BLaER1 treated with 17β-estradiol and CSF1 and Interleukin-3, amounts not matched to agents 10 nM and 100 nM (cell line): ENCODE measurements at regions not wholly inside any gene's neighbourhood (a gene's known extent, or its start where the extent isn't known, plus 50 kb on each side); places are given as distances from the start of the nearest gene placed in this dataset.

Experiments
- H3K27ac ChIP-seq, 11 experiments: shearing (Covaris generic); formaldehyde crosslinking; 2 replicates each; pipeline ENCODE4 v1.8.1; 2022
- H3K27me3 ChIP-seq, 11 experiments: shearing (Covaris generic); formaldehyde crosslinking; 2 replicates each; pipeline ENCODE4 v1.8.1; 2022
- H3K36me3 ChIP-seq, 11 experiments: shearing (Covaris generic); formaldehyde crosslinking; 2 replicates each; pipeline ENCODE4 v1.8.1; 2022
- H3K4me1 ChIP-seq, 10 experiments: shearing (Covaris generic); formaldehyde crosslinking; 2 replicates each; pipeline ENCODE4 v1.8.1; 2022
- H3K4me2 ChIP-seq, 11 experiments: shearing (Covaris generic); formaldehyde crosslinking; 2 replicates each; pipeline ENCODE4 v1.8.1; 2022
- H3K4me3 ChIP-seq, 10 experiments: shearing (Covaris generic); formaldehyde crosslinking; 2 replicates each; pipeline ENCODE4 v1.8.1; 2022
- H3K9ac ChIP-seq, 11 experiments: shearing (Covaris generic); formaldehyde crosslinking; 2 replicates each; pipeline ENCODE4 v1.8.1; 2022
- H3K9me3 ChIP-seq, 11 experiments: shearing (Covaris generic); formaldehyde crosslinking; replicated peaks in 1 of 11; 2 replicates each; pipeline ENCODE4 v1.8.1; 2022
- H4K20me1 ChIP-seq, 11 experiments: shearing (Covaris generic); formaldehyde crosslinking; 2 replicates each; pipeline ENCODE4 v1.8.1; 2022
- Cebpa-rat ChIP-seq, 11 experiments: shearing (Covaris generic); IDR thresholded peaks; 2 replicates each; pipeline ENCODE4 v1.8.1; 2022

DNA sequence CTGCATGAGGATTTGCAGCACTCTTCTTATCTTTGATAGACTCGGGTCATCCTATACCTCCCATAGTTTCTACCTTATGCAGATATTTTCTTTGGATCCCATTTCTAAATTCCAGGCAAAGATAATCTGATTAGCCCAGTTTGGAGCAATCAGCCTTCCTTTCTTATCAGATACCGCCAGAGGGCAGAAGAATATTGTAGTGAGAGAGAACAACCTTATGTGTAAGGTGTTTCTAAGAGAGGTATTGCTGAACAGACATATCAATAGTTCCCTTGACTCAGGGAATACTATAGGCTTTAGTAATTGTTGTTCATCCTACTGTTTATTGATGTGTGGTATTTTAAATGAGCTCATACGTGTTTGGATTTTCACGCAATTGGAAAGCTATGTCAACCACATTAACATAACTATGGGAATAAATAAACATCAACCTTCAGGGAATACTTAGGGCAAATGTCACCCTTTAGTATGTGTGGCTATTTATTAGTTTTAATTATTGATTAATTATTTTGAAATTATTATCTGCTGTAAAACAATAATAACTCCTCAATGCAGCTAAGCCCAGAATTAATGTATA is 1435.2 kb upstream of the CDH9 start:
- Histone ChIP-seq H3K9me3 (no peaks in the 10 kb centered on the region), H3K36me3 (no peaks in the 10 kb centered on the region)
- TF ChIP-seq Cebpa-rat (IDR thresholded peaks at IDR 0.05): no peak

DNA sequence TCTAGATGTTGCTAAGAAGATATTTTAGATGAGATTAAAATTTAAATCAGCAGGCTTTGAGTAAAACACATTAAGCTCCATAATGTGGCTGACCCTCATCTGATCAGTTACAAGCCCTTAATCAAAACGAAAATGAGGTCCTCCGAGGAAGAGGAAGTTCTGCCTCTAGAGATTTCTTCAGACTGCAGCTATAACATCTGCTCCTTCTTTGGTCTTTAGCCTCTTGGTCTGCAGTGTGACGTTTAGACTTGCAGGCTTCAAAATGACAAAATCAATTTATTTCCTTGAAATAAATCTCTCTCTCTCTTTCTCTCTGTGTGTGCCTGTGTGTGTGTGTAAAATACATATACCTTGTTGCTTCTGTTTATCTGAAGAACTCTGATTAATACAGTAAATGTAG is 1429.8 kb upstream of the CDH9 start:
- Histone ChIP-seq H3K4me2 (peak overlapping the region in 10 of 11 experiments; percentile 8 to 63 (median 26); a peak in 14 of 22 replicates), H3K9me3 (peaks cover 0 to 12% (median 4%) of the 10 kb centered on the region in 11 experiments; a peak in 8 of 22 replicates), H3K36me3 (no peaks in the 10 kb centered on the region), H3K4me3 (no peak overlapping the region), H3K27me3 (no peaks in the 10 kb centered on the region), H4K20me1 (no peaks in the 10 kb centered on the region), H3K9ac (no peak overlapping the region), H3K4me1 (peaks cover 0 to 15% (median 8%) of the 10 kb centered on the region in 10 experiments; a peak in 14 of 20 replicates), H3K27ac (peak overlapping the region in 10 of 11 experiments; percentile 10 to 75 (median 54); a peak in 17 of 22 replicates)
- no peak for TF ChIP-seq Cebpa-rat (IDR thresholded peaks at IDR 0.05)

More for the DNA sequence above, 1435.2 kb upstream of the CDH9 start:
- peaks cover 0 to 5% (median 4%) of the 10 kb centered on the region in 10 experiments; a peak in 14 of 20 replicates for H3K4me1 ChIP-seq
- H3K27ac ChIP-seq: no peak overlapping the region
- H3K27me3 ChIP-seq: no peaks in the 10 kb centered on the region
- H3K4me2 ChIP-seq: no peak overlapping the region
- no peaks in the 10 kb centered on the region; a peak in 1 of 22 replicates for H4K20me1 ChIP-seq
- no peak overlapping the region for H3K4me3 ChIP-seq
- no peak overlapping the region for H3K9ac ChIP-seq

DNA sequence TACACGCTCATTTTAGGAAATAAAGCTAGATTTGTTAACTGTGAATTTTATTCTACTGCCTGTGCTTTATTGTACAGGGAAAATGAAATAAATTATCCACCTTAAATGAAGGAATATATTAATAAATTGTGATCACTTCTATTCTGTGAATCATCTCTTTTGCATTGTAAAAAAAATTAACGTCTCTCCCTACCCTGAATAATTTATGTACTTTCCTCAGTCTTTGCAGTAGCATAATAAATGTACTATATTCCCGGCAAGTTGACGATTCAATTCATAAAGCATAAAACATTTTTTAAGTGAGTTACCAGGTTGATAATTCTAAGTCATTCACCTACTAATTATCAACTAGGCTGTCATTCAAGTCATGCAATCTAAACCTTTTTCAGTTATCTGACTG is 1425.3 kb upstream of the CDH9 start:
- no peak for TF ChIP-seq Cebpa-rat (IDR thresholded peaks at IDR 0.05)
- Histone ChIP-seq H4K20me1 (no peaks in the 10 kb centered on the region), H3K4me3 (no peak overlapping the region), H3K27ac (no peak overlapping the region), H3K27me3 (no peaks in the 10 kb centered on the region), H3K4me1 (peaks cover 0 to 12% (median 7%) of the 10 kb centered on the region in 10 experiments; a peak in 14 of 20 replicates), H3K4me2 (no peak overlapping the region), H3K9ac (no peak overlapping the region), H3K36me3 (no peaks in the 10 kb centered on the region), H3K9me3 (peaks cover 0 to 12% (median 4%) of the 10 kb centered on the region in 11 experiments; a peak in 8 of 22 replicates)

DNA sequence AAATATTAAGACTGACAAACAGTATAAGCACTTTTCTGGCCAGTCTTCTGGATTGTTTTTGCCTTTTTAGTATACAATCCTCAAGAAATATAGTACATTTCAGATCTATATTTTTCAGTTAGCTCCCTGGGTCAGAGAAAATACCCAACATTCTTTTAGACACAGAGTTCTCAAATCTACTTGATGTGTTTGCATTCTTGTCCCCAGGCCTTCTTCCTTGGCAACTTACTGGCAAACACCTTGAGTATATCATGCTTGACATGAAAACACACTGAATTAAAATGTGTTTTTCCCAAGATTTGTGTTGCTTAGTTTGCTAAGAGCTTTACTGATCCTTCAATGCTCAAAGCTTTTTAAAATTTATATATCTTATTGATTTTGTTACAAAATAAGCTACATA is 1413.1 kb upstream of the CDH9 start:
- no peaks in the 10 kb centered on the region for H3K4me1 ChIP-seq
- H4K20me1 ChIP-seq: no peaks in the 10 kb centered on the region
- H3K27ac ChIP-seq: no peak overlapping the region
- no peak for TF ChIP-seq Cebpa-rat (IDR thresholded peaks at IDR 0.05)
- peaks cover 0 to 9% (median 5%) of the 10 kb centered on the region in 11 experiments; a peak in 7 of 22 replicates for H3K9me3 ChIP-seq
- no peak overlapping the region for H3K4me2 ChIP-seq
- H3K9ac ChIP-seq: no peak overlapping the region
- no peak overlapping the region for H3K4me3 ChIP-seq
- H3K27me3 ChIP-seq: no peaks in the 10 kb centered on the region
- no peaks in the 10 kb centered on the region for H3K36me3 ChIP-seq

DNA sequence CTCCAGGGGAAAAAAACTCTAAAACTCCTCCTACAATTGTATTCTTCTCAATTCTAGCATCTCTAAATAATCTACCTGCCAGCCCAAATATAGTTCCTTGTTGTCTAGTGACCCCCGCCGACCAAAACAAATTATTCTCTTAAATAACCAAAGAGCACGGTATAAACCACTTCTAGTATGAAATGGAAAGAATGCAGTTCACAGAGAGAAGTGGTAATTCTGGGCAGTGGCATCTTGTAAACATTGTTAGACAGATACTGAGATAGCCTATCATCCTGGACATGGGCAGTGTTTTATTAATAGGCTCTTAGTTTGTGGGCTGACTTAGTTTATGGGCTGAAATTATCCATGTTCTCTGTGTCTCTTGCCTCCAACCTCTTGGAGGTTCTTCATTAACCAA is 1412.6 kb upstream of the CDH9 start:
- TF ChIP-seq Cebpa-rat (IDR thresholded peaks at IDR 0.05): no peak
- no peak overlapping the region for H3K27ac ChIP-seq

DNA sequence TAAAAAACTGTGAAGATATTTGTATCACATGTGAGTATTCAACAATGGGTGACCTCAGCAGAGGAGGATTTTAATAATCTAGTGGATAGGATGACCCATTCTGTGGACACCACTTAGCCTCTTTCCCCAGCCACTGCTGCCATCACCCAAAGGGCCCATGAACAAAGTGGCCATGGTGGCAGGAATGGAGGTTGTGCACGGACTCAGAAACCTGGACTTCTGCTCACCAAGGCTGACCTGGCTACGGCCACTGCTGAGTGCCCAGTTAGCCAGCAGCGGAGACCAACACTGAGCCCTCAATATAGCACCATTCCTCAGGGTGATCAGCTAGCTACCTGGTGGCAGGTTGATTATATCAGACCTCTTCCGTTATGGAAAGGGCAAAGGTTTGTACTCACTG is 1410.4 kb upstream of the CDH9 start:
- H3K9ac ChIP-seq: no peak overlapping the region
- H3K4me2 ChIP-seq: no peak overlapping the region
- H3K36me3 ChIP-seq: no peaks in the 10 kb centered on the region
- no peaks in the 10 kb centered on the region for H3K27me3 ChIP-seq
- no peaks in the 10 kb centered on the region for H3K4me1 ChIP-seq
- no peak overlapping the region for H3K4me3 ChIP-seq
- H4K20me1 ChIP-seq: no peaks in the 10 kb centered on the region
- no peak overlapping the region for H3K27ac ChIP-seq
- TF ChIP-seq Cebpa-rat (IDR thresholded peaks at IDR 0.05): no peak
- peaks cover 0 to 24% (median 13%) of the 10 kb centered on the region in 11 experiments; a peak in 17 of 22 replicates for H3K9me3 ChIP-seq

More for the DNA sequence above, 1412.6 kb upstream of the CDH9 start:
- Histone ChIP-seq H3K27me3 (no peaks in the 10 kb centered on the region), H3K4me2 (no peak overlapping the region), H3K4me3 (no peak overlapping the region), H3K36me3 (no peaks in the 10 kb centered on the region), H4K20me1 (no peaks in the 10 kb centered on the region), H3K9me3 (peaks cover 0 to 14% (median 6%) of the 10 kb centered on the region in 11 experiments; a peak in 15 of 22 replicates), H3K4me1 (no peaks in the 10 kb centered on the region), H3K9ac (no peak overlapping the region)

DNA sequence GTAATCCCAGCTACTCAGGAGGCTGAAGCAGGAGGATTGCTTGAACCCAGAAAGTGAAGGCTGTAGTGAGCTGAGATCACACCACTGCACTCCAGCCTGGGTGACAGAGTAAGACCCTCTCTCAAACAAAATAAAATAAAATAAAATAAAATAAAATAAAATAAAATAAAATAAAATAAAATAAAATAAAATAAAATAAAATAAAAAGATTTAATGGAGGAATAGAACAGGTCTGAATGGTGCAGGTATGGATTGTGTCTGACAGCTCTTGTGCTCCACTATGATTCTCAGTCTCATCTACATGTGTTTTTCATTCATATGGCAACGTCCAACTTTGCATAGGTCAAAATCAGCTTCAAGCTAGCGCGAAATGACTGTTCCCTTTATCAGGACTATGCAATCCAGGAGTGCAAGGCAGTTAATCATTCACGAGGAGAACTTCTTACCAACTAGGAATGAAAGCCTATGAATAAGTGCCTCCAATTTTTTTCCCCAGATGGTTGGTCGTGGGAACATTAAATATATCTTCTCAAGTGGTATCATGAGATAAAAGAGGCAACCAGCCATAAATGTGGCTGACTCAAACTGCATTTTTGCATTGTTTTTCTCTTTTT is 1392.3 kb upstream of the CDH9 start:
- Histone ChIP-seq H3K4me2 (no peak overlapping the region), H3K9me3 (peaks cover 10 to 17% (median 13%) of the 10 kb centered on the region in 11 experiments; a peak in 20 of 22 replicates), H3K27ac (no peak overlapping the region), H4K20me1 (no peaks in the 10 kb centered on the region), H3K27me3 (no peaks in the 10 kb centered on the region), H3K9ac (no peak overlapping the region), H3K4me3 (no peak overlapping the region), H3K4me1 (no peaks in the 10 kb centered on the region), H3K36me3 (no peaks in the 10 kb centered on the region)
- no peak for TF ChIP-seq Cebpa-rat (IDR thresholded peaks at IDR 0.05)

DNA sequence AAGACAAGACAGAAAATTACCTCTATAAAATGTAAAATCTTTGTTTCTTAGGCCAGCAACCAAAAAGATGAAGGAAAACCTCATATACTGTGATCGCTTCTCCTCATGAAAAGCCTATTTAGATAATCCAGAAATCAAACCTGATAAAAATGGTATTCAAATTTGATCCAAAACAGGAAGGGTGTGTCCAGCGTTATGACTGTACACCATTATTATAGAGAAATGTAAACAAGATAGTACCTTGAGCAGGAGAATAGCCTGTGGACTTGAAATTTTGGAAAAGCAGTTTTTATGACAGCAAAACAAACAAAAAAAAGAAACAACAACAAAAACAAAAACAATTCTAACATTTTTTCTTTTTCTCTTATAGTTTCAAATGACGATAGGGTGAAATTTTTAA is 1382.8 kb upstream of the CDH9 start:
- no peak overlapping the region for H3K27ac ChIP-seq
- peaks cover 2 to 6% (median 3%) of the 10 kb centered on the region in 11 experiments; a peak in 20 of 22 replicates for H3K9me3 ChIP-seq
- no peaks in the 10 kb centered on the region for H3K27me3 ChIP-seq
- no peak overlapping the region for H3K4me3 ChIP-seq
- H3K36me3 ChIP-seq: no peaks in the 10 kb centered on the region
- no peaks in the 10 kb centered on the region for H4K20me1 ChIP-seq
- no peak overlapping the region for H3K4me2 ChIP-seq
- no peaks in the 10 kb centered on the region for H3K4me1 ChIP-seq
- no peak for TF ChIP-seq Cebpa-rat (IDR thresholded peaks at IDR 0.05)
- H3K9ac ChIP-seq: no peak overlapping the region

DNA sequence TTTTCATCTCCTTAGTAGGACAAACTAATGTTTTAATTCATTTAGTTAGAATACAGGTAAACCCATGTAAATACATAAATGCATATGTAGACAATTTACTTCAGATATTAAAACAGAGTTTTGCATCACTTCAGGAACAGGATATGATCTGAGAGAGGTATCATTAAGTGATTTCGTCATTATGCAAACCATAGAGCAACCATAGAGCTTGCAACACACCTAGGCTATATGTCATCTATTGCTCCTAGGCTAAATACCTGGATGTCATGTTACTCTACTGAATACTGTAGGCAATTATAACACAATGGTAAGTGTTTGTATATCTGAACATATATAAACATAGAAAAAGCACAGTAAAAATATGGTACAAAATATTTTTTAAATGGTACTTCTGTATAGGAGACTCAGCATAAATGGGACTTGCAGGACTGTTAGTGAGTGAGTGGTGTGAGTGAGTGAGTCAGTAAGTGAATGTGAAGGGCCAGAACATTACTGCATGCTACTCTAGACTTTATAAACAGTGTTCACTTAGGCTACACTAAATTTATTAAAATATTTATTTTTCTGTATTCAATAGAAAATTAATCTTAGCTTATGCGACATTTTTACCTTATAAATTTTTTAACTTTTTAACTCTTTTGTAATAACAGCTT is 1377.5 kb upstream of the CDH9 start:
- Histone ChIP-seq H3K36me3 (no peaks in the 10 kb centered on the region), H3K27me3 (no peaks in the 10 kb centered on the region), H3K9ac (no peak overlapping the region), H3K27ac (no peak overlapping the region), H4K20me1 (no peaks in the 10 kb centered on the region), H3K4me1 (no peaks in the 10 kb centered on the region), H3K9me3 (peaks cover 0 to 12% (median 9%) of the 10 kb centered on the region in 11 experiments; a peak in 12 of 22 replicates), H3K4me3 (no peak overlapping the region), H3K4me2 (no peak overlapping the region)
- no peak for TF ChIP-seq Cebpa-rat (IDR thresholded peaks at IDR 0.05)
